Peyer's patch (tissue), 4 donors: ENCODE measurements at regions not wholly inside any gene's neighbourhood (a gene's known extent, or its start where the extent isn't known, plus 50 kb on each side); places are given as distances from the start of the nearest gene placed in this dataset.

ENCODE experiments used
- POLR2A ChIP-seq, 2 donors: fragments of 450-650 bp; IDR thresholded peaks; one replicate each; pipeline ENCODE4 v1.5.1; 2017; ENCODE audit warnings: antibody characterized with exemption in 2 of 2, mild to moderate bottlenecking in 2 of 2, moderate library complexity in 2 of 2
- TF ChIP-seq, protein P1 (sequence below), 6 experiments: fragments of 450-650 bp in 4 of 6; fragments of 200-600 bp in 2 of 6; sonication (generic) in 1 of 6; IDR thresholded peaks; one replicate each; pipeline ENCODE4 v1.5.1; 2017 to 2019; ENCODE audit warnings: antibody characterized with exemption in 6 of 6, mild to moderate bottlenecking in 3 of 6, moderate library complexity in 1 of 6

DNA sequence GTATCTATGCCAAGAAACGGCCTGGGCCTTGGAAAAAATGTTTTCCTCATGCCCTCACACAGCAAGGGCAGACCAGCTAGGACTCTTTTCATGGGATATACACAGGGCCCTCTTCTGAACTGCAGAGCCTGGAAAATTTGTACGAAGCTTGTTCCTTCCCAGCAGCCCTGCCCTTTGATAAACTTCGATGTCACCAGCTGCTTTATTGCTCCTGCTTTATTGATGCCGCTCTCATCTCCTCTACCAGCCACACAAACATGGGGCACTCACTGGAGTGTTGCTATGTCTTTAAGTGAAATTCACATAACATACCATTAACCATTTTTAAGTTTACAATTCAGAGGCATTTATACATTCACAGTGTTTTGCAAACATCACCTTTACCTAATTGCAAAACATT lies 197.9 kb downstream of the KTN1 start:
- no peak for TF ChIP-seq POLR2A (IDR thresholded peaks at IDR 0.05)
- TF ChIP-seq, protein P1, sequence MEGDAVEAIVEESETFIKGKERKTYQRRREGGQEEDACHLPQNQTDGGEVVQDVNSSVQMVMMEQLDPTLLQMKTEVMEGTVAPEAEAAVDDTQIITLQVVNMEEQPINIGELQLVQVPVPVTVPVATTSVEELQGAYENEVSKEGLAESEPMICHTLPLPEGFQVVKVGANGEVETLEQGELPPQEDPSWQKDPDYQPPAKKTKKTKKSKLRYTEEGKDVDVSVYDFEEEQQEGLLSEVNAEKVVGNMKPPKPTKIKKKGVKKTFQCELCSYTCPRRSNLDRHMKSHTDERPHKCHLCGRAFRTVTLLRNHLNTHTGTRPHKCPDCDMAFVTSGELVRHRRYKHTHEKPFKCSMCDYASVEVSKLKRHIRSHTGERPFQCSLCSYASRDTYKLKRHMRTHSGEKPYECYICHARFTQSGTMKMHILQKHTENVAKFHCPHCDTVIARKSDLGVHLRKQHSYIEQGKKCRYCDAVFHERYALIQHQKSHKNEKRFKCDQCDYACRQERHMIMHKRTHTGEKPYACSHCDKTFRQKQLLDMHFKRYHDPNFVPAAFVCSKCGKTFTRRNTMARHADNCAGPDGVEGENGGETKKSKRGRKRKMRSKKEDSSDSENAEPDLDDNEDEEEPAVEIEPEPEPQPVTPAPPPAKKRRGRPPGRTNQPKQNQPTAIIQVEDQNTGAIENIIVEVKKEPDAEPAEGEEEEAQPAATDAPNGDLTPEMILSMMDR (IDR thresholded peaks at IDR 0.05) = no peak
